ENCODE measurements at regions not wholly inside any gene's neighbourhood (a gene's known extent, or its start where the extent isn't known, plus 50 kb on each side); places are given as distances from the start of the nearest gene placed in this dataset.

GRCh38 chr6:10184371-10185227, 230.3 kb downstream of the TFAP2A start:
- no peaks in the 10 kb centered on the region for H3K4me1 Mint-ChIP-seq (ENCODE audit: low read depth, unreplicated experiment)
- BruUV-seq (replicated peaks): no TSS peak
- intact Hi-C loops (cut with micrococcal nuclease; ENCODE audit: unreplicated experiment): no loop called here
- H3K9me3 Mint-ChIP-seq (ENCODE audit: low read depth, unreplicated experiment): no peaks in the 10 kb centered on the region
- TF ChIP-seq CTCF (IDR thresholded peaks at IDR 0.05; ENCODE audit: unreplicated experiment): no peak
- no peak overlapping the region for H3K27ac Mint-ChIP-seq (ENCODE audit: unreplicated experiment)
- no peaks in the 10 kb centered on the region for H3K36me3 Mint-ChIP-seq (ENCODE audit: insufficient read depth, unreplicated experiment)
- CTCF ChIA-PET: no interaction called here
- DNase-seq: no peak
- no peak overlapping the region for H3K4me3 Mint-ChIP-seq (ENCODE audit: low read depth, unreplicated experiment)
- no peaks in the 10 kb centered on the region for H3K27me3 Mint-ChIP-seq (ENCODE audit: unreplicated experiment)

GRCh38 chr6:10180138-10181074, 234.5 kb downstream of the TFAP2A start:
- H3K27ac Mint-ChIP-seq (ENCODE audit: unreplicated experiment): no peak overlapping the region
- intact Hi-C loops (cut with micrococcal nuclease; ENCODE audit: unreplicated experiment): no loop called here
- no peak for TF ChIP-seq CTCF (IDR thresholded peaks at IDR 0.05; ENCODE audit: unreplicated experiment)
- CTCF ChIA-PET: no interaction called here
- no peaks in the 10 kb centered on the region for H3K36me3 Mint-ChIP-seq (ENCODE audit: insufficient read depth, unreplicated experiment)
- H3K4me3 Mint-ChIP-seq (ENCODE audit: low read depth, unreplicated experiment): no peak overlapping the region
- no peaks in the 10 kb centered on the region for H3K27me3 Mint-ChIP-seq (ENCODE audit: unreplicated experiment)
- no peaks in the 10 kb centered on the region for H3K9me3 Mint-ChIP-seq (ENCODE audit: low read depth, unreplicated experiment)
- DNase-seq: no peak
- BruUV-seq (replicated peaks): no TSS peak
- H3K4me1 Mint-ChIP-seq (ENCODE audit: low read depth, unreplicated experiment): peaks cover 1% of the 10 kb centered on the region

GRCh38 chr6:10177704-10178103, 237.2 kb downstream of the TFAP2A start:
- Mint-ChIP-seq H3K36me3 (ENCODE audit: insufficient read depth, unreplicated experiment) (no peaks in the 10 kb centered on the region), H3K9me3 (ENCODE audit: low read depth, unreplicated experiment) (no peaks in the 10 kb centered on the region), H3K27me3 (ENCODE audit: unreplicated experiment) (no peaks in the 10 kb centered on the region), H3K4me3 (ENCODE audit: low read depth, unreplicated experiment) (no peak overlapping the region), H3K27ac (ENCODE audit: unreplicated experiment) (no peak overlapping the region), H3K4me1 (ENCODE audit: low read depth, unreplicated experiment) (peaks cover 9% of the 10 kb centered on the region)
- DNase-seq: no peak
- CTCF ChIA-PET: no interaction called here
- no peak for TF ChIP-seq CTCF (IDR thresholded peaks at IDR 0.05; ENCODE audit: unreplicated experiment)
- BruUV-seq (replicated peaks): no TSS peak
- intact Hi-C loops (cut with micrococcal nuclease; ENCODE audit: unreplicated experiment): no loop called here

GRCh38 chr6:10175362-10175761, 239.5 kb downstream of the TFAP2A start:
- CTCF ChIA-PET: no interaction called here
- H3K27me3 Mint-ChIP-seq (ENCODE audit: unreplicated experiment): no peaks in the 10 kb centered on the region
- no peak overlapping the region for H3K4me3 Mint-ChIP-seq (ENCODE audit: low read depth, unreplicated experiment)
- no peak overlapping the region for H3K27ac Mint-ChIP-seq (ENCODE audit: unreplicated experiment)
- no peaks in the 10 kb centered on the region for H3K36me3 Mint-ChIP-seq (ENCODE audit: insufficient read depth, unreplicated experiment)
- intact Hi-C loops (cut with micrococcal nuclease; ENCODE audit: unreplicated experiment): no loop called here
- peaks cover 9% of the 10 kb centered on the region for H3K4me1 Mint-ChIP-seq (ENCODE audit: low read depth, unreplicated experiment)
- TF ChIP-seq CTCF (IDR thresholded peaks at IDR 0.05; ENCODE audit: unreplicated experiment): no peak
- peaks cover 6% of the 10 kb centered on the region for H3K9me3 Mint-ChIP-seq (ENCODE audit: low read depth, unreplicated experiment)
- DNase-seq: no peak
- BruUV-seq (replicated peaks): no TSS peak
